ENCODE measurements at regions not wholly inside any gene's neighbourhood (a gene's known extent, or its start where the extent isn't known, plus 50 kb on each side); places are given as distances from the start of the nearest gene placed in this dataset.

DNA sequence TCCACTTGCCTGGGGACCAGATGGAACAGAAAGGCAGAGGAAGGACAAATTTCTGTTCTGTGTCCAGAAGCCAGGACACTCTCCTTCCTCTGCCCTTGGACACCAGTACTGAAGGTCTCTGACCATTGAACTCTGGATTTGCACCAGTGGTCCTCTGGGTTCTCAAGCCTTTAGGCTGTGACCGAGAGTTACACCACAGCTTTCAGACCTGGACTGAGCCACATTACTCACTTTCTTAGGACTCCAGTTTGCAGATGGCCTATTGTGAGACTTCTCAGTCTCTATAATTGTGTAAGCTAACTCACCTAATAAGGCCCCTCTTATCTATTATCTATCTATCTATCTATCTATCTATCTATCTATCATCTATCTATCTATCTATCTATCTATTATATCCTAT is 295.3 kb upstream of the GALNTL6 start:
- no peak overlapping the region for H3K4me2 ChIP-seq (ENCODE audit: insufficient read depth in 1 of 2, low read depth in 2 of 2, low read length in 2 of 2)
- DNase-seq (ENCODE audit: low read depth in 1 of 2, low spot score in 2 of 2) (no peak), FAIRE-seq (no peak)
- ChIA-PET POLR2A (ENCODE audit: partially characterized antibody) (no interaction called here), CTCF (ENCODE audit: partially characterized antibody) (interaction anchor here (0.7 kb wide), 1 partner anchor 918 kb away, joined by 3 read pairs; no protein-coding TSS in a partner anchor)
- H3K27me3 ChIP-seq (replicated peaks in 1 of 4; ENCODE audit: control insufficient read depth in 3 of 4, extremely low read depth in 1 of 4, insufficient read depth in 3 of 4, low read length in 3 of 4), result no peaks in the 10 kb centered on the region
- H3K4me1 ChIP-seq (replicated peaks in 1 of 4; ENCODE audit: control insufficient read depth in 3 of 4, insufficient read depth in 4 of 4, low read length in 3 of 4), result no peaks in the 10 kb centered on the region
- no peak overlapping the region for H3K23ac ChIP-seq (ENCODE audit: insufficient read length)
- no peak overlapping the region for H3K4ac ChIP-seq (replicated peaks; ENCODE audit: insufficient read length, low read depth, low read length)
- no peak overlapping the region for H3K14ac ChIP-seq (ENCODE audit: insufficient read length)
- no peak overlapping the region for H2AK5ac ChIP-seq (ENCODE audit: low read depth, low read length)
- H4K8ac ChIP-seq (ENCODE audit: extremely low read depth, insufficient read depth, low read length), result no peak overlapping the region
- H2BK20ac ChIP-seq (ENCODE audit: low read length), result no peak overlapping the region
- H2BK15ac ChIP-seq (ENCODE audit: low read length), result no peak overlapping the region
- no peaks in the 10 kb centered on the region for H3K9me3 ChIP-seq (ENCODE audit: insufficient read depth in 2 of 2, low read depth in 1 of 2, low read length in 1 of 2)
- no peak overlapping the region for H3K4me3 ChIP-seq (ENCODE audit: extremely low read depth in 1 of 4, insufficient read depth in 2 of 4, low read depth in 3 of 4, low read length in 4 of 4)
- no peak overlapping the region for H2BK5ac ChIP-seq (ENCODE audit: low read depth, low read length)
- 93% methylated on average over 1 of the region's 1 CpG; no CpG with 5 or more reads in 1 of the 2 experiments for WGBS, 2 experiments (ENCODE audit: extremely low coverage in 1 of 2, insufficient coverage in 1 of 2, insufficient read length in 1 of 2, insufficient replicate concordance in 2 of 2, low coverage in 1 of 2, low lambda C conversion rate in 2 of 2, missing lambda C conversion rate in 1 of 2)
- H3K56ac ChIP-seq (replicated peaks; ENCODE audit: insufficient read length, low read depth, low read length), result no peak overlapping the region
- no peaks in the 10 kb centered on the region for H3K36me3 ChIP-seq (ENCODE audit: control insufficient read depth in 2 of 4, insufficient read depth in 4 of 4, low read length in 3 of 4)
- H4K20me1 ChIP-seq (replicated peaks in 1 of 2; ENCODE audit: control insufficient read depth in 1 of 2, insufficient read depth in 2 of 2, low read length in 2 of 2), result no peaks in the 10 kb centered on the region
- H4K5ac ChIP-seq (ENCODE audit: insufficient read length, low read depth, low read length), result no peak overlapping the region
- H3K18ac ChIP-seq (ENCODE audit: extremely low read depth, low read length), result no peak overlapping the region
- no peaks in the 10 kb centered on the region for H3K79me1 ChIP-seq (ENCODE audit: low read depth, low read length)
- no peak overlapping the region for H2BK12ac ChIP-seq (ENCODE audit: low read depth, low read length)
- no peak overlapping the region for H3K27ac ChIP-seq (ENCODE audit: low read depth, low read length)
- no peaks in the 10 kb centered on the region for H3K23me2 ChIP-seq (ENCODE audit: low read depth, low read length)
- H2AFZ ChIP-seq (ENCODE audit: low read length), result no peak overlapping the region
- H2BK120ac ChIP-seq (replicated peaks; ENCODE audit: low read depth, low read length), result no peak overlapping the region
- H4K91ac ChIP-seq (replicated peaks; ENCODE audit: insufficient read length, low read length), result no peak overlapping the region
- H3K79me2 ChIP-seq (ENCODE audit: control insufficient read depth in 1 of 2, insufficient read depth in 2 of 2, low read length in 2 of 2), result no peaks in the 10 kb centered on the region
- no peak overlapping the region for H3K9ac ChIP-seq (replicated peaks in 1 of 4; ENCODE audit: extremely low read depth in 1 of 4, low read depth in 3 of 4, low read length in 3 of 4)
- TF ChIP-seq ASH2L (IDR thresholded peaks at IDR 0.05; ENCODE audit: low read length) (no peak), TAF7 (optimal IDR thresholded peaks at IDR 0.05; ENCODE audit: borderline replicate concordance, low read depth, low read length) (no peak), RBBP5 (IDR thresholded peaks at IDR 0.05; ENCODE audit: borderline replicate concordance, low read depth, low read length) (no peak), SAP30 (IDR thresholded peaks at IDR 0.05; ENCODE audit: insufficient read depth, insufficient replicate concordance, low read length) (no peak), BRCA1 (IDR thresholded peaks at IDR 0.05; ENCODE audit: low read depth, low read length) (no peak), JUND (IDR thresholded peaks at IDR 0.05; ENCODE audit: low read length) (no peak), CREB1 (IDR thresholded peaks at IDR 0.05) (no peak), EZH2 (IDR thresholded peaks at IDR 0.05; ENCODE audit: low read depth, low read length, severe bottlenecking) (no peak), SIN3A (conservative IDR thresholded peaks at IDR 0.05 in 1 of 2, IDR thresholded peaks at IDR 0.05 in 1 of 2; ENCODE audit: low read depth in 1 of 2, low read length in 2 of 2) (no peak), EP300 (IDR thresholded peaks at IDR 0.05; ENCODE audit: borderline replicate concordance in 1 of 2, low read depth in 2 of 2, low read length in 2 of 2) (no peak), SIX5 (IDR thresholded peaks at IDR 0.05; ENCODE audit: low read depth, low read length) (no peak), PHF8 (conservative IDR thresholded peaks at IDR 0.05; ENCODE audit: low read depth, low read length) (no peak), KDM1A (IDR thresholded peaks at IDR 0.05; ENCODE audit: borderline replicate concordance, low read length) (no peak)
- TF ChIP-seq, protein P1, sequence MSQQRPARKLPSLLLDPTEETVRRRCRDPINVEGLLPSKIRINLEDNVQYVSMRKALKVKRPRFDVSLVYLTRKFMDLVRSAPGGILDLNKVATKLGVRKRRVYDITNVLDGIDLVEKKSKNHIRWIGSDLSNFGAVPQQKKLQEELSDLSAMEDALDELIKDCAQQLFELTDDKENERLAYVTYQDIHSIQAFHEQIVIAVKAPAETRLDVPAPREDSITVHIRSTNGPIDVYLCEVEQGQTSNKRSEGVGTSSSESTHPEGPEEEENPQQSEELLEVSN (IDR thresholded peaks at IDR 0.05), result no peak
